Midbrain (tissue), 1 donor: ENCODE measurements at regions not wholly inside any gene's neighbourhood (a gene's known extent, or its start where the extent isn't known, plus 50 kb on each side); places are given as distances from the start of the nearest gene placed in this dataset.
"Not testable (repeated sequence)": the region's sequence is repeated elsewhere in the genome, so short reads cannot be mapped to it uniquely, and the experiment has no call there.

Experiments
- DNase-seq: peaks from one replicate; lab custom pipeline; 2025; lab: John Stamatoyannopoulos, UW

- no peak for DNase-seq
Measured at GRCh38 chr2:156933645-156934225, 323.8 kb upstream of the GALNT5 start.

- DNase-seq, result no peak
Measured at GRCh38 chr2:156935616-156936015, 321.9 kb upstream of the GALNT5 start.

- DNase-seq, result no peak
Measured at GRCh38 chr2:156937430-156937829, 320.1 kb upstream of the GALNT5 start.

GRCh38 chr2:156944871-156945270 lies 312.6 kb upstream of the GALNT5 start:
- no peak for DNase-seq

- DNase-seq, result no peak
Measured at GRCh38 chr2:156947261-156947660, 310.2 kb upstream of the GALNT5 start.

- DNase-seq, result no peak
Measured at GRCh38 chr2:156955701-156956100, 301.8 kb upstream of the GALNT5 start.

GRCh38 chr2:156956161-156956560 lies 301.3 kb upstream of the GALNT5 start:
- no peak for DNase-seq

GRCh38 chr2:156958374-156958773 lies 299.1 kb upstream of the GALNT5 start:
- DNase-seq, result no peak

GRCh38 chr2:156959481-156959880 lies 298.0 kb upstream of the GALNT5 start:
- DNase-seq, result no peak

- no peak for DNase-seq
Measured at GRCh38 chr2:156982615-156983014, 274.9 kb upstream of the GALNT5 start.

- DNase-seq, result no peak
Measured at GRCh38 chr2:156986339-156986988, 271.0 kb upstream of the GALNT5 start.

GRCh38 chr2:156999661-157000060 lies 257.8 kb upstream of the GALNT5 start:
- no peak for DNase-seq

- DNase-seq, result no peak
Measured at GRCh38 chr2:157004789-157005188, 252.7 kb upstream of the GALNT5 start.

GRCh38 chr2:157015015-157015575 lies 242.4 kb upstream of the GALNT5 start:
- no peak for DNase-seq

GRCh38 chr2:157023264-157023663 lies 234.2 kb upstream of the GALNT5 start:
- DNase-seq, result not testable (repeated sequence)

- no peak for DNase-seq
Measured at GRCh38 chr2:157024129-157024528, 233.4 kb upstream of the GALNT5 start.

GRCh38 chr2:157032017-157032416 lies 225.5 kb upstream of the GALNT5 start:
- DNase-seq, result no peak

GRCh38 chr2:157036726-157037125 lies 220.8 kb upstream of the GALNT5 start:
- DNase-seq, result no peak

GRCh38 chr2:157043786-157044185 lies 213.7 kb upstream of the GALNT5 start:
- no peak for DNase-seq

- no peak for DNase-seq
Measured at GRCh38 chr2:157046396-157046795, 211.1 kb upstream of the GALNT5 start.

GRCh38 chr2:157052685-157053224 lies 204.8 kb upstream of the GALNT5 start:
- DNase-seq, result no peak

- no peak for DNase-seq
Measured at GRCh38 chr2:157053876-157054275, 203.6 kb upstream of the GALNT5 start.

GRCh38 chr2:157055660-157056199 lies 201.8 kb upstream of the GALNT5 start:
- peak; percentile 57 for DNase-seq
